NCI-H1048 (cell line): ENCODE measurements at regions not wholly inside any gene's neighbourhood (a gene's known extent, or its start where the extent isn't known, plus 50 kb on each side); places are given as distances from the start of the nearest gene placed in this dataset.

Experiments
- DNase-seq: peaks from one replicate; lab custom pipeline; 2025; lab: John Stamatoyannopoulos, UW

DNA sequence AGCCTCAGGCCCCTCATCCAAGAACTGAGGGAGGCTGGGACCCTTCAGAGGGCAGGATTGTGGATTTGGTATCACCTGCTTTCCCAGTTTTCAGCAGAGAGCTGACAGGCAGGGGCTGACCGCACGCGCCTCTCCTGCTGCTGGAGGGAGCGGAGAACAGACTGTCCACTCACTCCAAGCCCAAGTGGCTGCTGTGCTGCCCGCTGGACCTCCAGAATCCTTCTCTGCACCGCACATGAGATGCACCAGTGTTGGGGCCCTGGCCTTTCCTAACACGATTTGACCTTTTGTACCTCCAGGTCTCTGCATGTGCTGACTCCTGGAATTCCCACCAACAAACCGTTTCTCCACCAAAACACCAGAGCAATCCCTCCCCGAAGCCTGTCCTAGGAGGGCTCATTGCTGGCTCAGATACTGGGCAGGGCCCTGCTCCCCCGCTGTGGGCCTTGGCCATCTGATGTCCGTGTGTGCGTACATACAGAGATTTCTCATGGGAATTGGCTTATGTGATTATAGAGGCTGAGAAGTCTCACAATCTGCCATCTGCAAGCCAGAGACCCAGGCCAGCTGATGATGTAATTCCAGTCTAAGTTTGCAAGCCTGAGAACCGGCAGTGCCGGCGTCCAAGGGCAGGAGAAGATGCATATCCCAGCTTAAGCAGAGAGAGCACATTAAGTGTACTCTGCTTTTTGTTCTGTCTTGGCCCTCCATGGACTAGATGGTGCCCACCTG, 141.7 kb downstream of the GADD45G start:
- DNase-seq = no peak

GRCh38 chr9:89747596-89747995, 142.8 kb downstream of the GADD45G start:
- no peak for DNase-seq

GRCh38 chr9:89748021-89748670, 143.3 kb downstream of the GADD45G start:
- no peak for DNase-seq

DNA sequence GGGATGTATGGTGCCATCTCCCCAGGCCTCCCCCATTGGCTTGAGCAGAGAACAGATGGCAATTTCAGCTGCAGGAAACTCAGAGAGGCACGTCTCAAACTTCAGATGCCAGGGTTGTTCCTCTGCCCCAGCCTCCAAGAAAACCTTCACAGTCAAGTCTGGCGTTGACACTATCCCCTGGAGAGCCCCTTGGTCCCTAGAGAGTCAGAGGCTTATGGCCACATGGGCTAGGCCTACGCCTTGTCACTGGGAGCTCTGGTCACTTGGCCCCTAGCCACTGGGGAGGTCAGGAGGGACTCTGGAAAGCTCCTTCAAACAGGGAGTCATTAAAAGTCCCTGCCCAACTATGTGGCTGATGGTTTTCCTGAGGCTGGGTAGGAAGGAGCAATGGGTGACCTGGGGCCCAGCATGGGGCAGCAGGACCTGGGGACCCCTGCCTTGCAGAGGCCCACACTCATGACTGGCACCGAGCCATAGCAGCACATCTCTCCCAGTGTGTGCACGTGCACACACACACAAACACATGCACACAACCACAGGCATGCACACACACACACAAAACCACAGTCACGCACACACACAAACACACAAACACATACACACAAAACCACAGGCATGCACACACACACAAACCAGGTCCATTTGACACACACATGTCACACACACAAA, 144.2 kb downstream of the GADD45G start:
- no peak for DNase-seq

GRCh38 chr9:89749500-89750116, 144.8 kb downstream of the GADD45G start:
- DNase-seq = no peak

DNA sequence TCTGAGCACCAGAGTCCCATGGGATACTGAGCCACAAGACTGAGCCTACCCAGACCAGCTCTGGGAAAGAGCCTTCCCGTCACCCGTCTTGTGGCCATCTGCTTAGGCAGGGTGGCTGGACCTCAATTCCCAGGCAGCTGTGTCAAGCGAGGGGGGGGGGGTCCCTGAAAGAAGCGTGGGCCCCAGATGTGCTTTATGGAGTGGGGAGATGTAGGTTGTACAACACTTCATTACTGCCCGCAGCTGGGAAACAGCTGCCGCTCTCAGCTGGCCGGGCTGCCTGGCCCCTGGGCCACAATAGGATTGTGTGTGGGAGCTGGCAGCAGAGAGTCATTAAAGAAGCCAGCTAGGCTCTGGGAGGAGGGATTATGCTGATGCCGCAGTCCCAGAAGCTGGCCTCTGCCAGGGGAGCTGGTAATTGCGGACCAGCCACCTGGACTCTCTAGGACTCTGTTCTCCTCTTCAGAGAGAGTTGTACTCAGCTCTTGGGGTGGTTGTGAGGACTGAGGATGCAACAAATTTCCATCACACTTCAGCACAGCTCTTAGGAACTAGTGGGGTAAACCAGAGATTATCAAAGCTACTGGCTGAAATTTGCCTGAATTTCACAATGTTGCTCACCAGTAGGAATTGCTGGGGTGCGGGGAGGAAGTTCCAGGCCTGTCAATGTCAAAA, 145.4 kb downstream of the GADD45G start:
- DNase-seq = no peak

DNA sequence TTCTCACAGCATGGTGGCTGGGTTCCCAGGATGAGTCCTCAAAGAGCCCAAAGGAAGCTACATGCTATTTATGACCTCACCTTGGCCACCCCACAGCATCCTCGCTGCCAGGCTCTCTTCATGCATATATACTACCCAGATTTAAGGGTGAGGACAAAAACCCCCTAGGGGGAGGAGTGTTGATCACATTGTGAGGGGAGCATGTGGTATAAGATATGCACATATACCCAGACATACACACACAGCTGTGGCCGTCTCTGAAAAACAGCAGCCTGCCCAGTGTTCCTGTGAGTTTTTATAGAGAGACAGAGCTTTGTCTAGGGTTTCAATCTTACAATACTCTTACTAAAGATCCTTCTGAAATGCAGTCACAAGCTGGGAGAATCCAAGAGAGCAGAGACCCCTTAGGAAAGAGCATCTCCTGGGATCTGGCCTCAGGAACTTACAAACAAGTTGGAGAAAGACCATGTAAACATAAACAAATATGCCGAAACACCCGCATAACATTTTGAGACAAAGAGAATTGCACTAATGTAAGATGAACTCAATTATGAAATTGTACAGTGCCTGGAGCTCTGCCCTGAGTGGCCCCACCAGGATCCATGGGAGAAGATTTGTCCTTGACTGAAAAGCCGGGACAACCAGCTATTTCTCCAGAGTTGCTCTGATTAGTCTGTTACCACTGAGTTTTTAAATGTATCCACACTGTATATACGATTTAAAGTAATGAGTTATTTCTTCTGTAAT, 146.4 kb downstream of the GADD45G start:
- DNase-seq = no peak

DNA sequence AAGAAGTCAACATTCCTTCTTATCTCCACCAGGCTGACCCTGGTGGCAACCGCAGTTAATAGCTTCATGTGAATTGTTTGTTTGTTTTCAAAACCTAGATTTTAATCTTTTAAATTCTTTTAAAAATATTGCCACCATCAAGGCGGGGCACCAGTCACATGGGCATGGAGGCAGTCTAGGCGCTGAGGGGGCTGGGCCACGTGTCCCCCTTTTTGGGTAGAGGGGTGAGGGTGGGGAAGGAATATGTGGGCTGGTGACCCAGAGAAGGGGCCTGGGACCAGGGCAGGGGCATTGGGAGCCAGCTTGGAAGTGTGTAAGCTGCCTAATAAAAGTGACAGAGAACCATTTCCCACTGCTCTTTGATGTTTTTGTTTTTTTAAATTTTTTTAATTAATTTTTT, 147.3 kb downstream of the GADD45G start:
- DNase-seq = no peak

GRCh38 chr9:89753472-89754055, 148.8 kb downstream of the GADD45G start:
- no peak for DNase-seq

GRCh38 chr9:89754193-89754592, 149.4 kb downstream of the GADD45G start:
- DNase-seq = no peak

DNA sequence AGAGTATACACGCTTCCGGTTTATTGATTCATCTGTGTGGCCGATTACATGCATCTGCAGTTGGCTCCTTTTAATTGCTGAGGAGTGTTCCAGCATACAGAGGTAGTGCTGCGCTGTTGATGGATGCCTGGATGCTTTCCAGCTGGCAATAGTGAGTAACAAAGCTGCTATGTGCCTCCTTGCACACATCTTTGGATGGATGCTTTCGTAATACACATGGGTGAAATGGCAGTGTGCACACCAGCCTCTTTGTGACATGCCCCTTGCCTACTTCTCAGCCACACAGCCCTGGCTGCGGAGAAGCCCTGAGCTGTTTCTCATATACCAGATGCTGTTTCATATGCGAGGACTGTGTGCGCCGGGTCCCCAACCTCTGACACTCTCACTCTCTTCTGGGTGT, 151.0 kb downstream of the GADD45G start:
- DNase-seq = no peak

GRCh38 chr9:89756891-89757537, 152.2 kb downstream of the GADD45G start:
- DNase-seq = no peak

DNA sequence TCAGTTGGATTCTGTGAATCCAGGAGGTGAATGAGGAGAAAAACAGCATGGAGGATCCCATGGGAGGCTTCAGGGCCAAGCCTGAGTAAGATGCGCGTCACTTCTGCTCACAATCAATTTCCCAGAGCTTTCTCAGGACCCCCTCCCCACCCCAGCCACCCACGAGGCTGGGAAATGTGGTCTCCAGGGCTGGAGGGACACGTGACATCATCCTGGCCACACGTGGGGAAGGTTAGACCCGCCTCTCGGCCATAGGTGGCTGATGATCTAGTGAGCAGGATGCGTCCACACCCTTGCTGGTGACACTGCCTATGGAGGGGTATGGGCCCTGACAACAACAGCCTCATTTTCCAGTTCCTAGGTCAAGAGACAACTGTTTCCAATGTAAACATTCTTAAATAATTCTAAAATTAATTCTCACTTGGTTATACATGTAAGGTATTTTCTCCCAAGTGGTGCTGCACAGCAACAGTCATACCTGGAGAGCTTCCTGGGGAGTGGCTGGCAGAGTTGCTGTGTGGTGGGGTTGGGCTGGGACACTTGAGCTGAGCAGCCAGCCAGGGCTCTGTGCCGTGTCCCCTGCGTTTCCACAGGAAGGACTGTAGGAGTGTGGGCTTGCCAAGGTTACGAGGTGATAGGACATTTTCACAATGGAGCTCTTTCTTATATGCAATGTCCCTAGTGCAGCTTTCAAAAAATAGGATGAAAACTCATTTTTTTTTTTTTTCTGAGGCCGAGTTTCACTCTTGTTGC, 153.1 kb downstream of the GADD45G start:
- no peak for DNase-seq

DNA sequence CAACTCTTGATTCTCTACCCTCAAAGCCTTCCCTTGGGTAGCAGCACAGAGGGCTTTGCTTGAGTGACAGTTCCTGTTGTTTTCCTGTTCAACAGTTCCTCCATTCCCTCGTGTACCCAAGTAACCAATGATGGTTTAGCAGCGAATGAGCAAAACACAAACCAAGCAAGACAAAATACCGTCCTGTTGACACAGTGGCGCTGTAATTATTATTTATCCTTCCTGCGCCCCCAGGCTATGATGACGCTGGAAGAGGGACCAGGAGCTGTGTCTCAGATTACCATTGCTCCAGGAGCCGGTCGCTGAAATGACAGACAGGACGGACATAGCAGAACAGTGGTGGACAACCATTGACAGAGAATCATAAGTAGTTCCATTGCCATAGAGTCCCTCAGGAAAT, 154.8 kb downstream of the GADD45G start:
- no peak for DNase-seq

- DNase-seq = no peak
Measured at GRCh38 chr9:89760123-89760522, 155.3 kb downstream of the GADD45G start.

DNA sequence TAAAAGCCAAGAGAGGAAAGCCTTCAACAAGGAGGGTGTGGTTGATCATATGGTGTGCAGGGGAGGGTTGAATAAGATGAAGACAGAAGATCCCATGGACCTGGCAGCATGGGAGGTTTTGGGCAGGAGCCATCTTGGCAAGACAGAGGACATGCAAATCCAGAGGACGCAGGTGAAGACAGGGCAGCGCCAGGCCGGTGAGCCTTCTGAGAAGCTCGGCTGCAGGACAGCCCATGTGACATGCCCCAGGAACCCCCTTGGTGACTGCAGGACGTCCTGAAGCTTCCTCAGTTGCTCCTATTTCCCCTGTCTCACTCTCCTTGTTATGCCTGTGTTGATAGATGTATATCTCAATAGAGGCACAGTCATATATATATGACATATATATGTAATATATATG, 159.4 kb downstream of the GADD45G start:
- DNase-seq = no peak

DNA sequence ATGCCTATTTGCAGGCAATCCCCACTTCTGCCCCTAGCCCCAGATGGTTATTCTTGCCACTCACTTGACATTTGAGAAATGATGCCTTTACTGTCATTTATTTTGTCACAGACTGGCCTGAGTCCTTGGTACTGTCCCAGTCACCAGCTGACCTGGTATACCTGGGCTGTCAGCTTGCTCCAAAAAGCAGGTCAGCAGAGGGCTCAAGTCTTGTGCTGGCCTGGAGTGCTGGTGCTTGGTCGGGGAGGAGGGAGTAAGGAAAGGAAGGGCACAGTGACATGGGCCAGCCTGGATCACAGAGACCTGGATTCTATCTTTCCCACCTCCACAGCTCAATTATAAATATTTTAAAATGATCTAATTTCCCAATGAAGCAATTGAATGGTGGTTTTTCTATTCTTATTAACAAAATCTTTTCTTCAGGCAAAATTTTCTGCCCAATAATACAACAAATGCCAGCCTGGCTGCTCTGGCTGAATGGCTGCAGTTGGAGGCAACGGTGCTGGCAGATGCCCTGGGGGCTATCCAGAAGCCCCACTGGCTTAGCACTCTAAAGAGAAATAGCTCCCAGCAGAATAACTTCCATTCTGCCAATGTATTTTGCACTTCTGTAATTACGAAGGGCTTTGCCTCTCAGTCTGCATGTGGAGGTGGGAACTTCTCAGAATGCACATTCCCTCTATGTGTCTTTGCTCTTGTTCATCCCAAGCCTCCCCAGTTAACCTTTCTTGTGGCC, 160.6 kb downstream of the GADD45G start:
- no peak for DNase-seq

DNA sequence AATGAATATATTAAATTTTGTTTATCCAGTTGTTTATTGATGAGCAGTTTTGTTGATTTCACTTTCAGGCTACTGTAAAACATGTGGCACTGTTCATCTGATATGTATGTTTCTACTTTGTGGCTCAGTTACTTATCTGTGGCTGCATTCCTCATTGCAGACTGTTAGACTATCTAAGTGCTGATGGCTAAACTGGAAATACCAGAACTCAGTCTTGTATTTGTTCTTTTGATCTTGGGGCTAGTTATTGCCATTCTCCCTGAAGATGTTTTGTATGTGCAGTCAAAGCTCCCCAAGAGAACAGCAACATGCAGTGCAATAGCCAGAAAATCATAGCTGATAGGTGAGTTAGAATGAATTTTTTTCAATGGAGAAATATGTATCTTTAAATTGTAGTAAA, 162.2 kb downstream of the GADD45G start:
- DNase-seq = no peak

- no peak for DNase-seq
Measured at GRCh38 chr9:89768051-89768450, 163.2 kb downstream of the GADD45G start.
